ENCODE measurements at regions not wholly inside any gene's neighbourhood (a gene's known extent, or its start where the extent isn't known, plus 50 kb on each side); places are given as distances from the start of the nearest gene placed in this dataset.

DNA sequence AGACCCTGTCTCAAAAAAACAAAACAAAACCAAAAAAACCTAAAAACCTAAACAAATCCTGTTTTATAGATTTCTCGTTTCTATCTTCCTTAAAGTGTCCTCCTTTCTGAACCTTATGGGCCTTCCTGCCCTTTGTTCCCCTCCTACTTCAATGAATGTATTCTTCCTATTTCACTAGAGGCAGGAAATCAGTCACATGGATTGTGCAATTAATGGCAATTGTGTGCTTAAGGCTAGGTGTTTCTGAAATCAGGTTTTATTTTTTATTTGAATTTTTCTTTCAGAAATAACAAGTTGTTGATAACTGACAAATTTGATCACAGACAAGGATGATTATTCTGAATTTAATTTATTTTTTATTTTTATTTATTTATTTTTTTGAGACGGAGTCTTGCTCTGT is 220.6 kb upstream of the SEMA6A start:
- Histone ChIP-seq H3K9ac (ENCODE audit: control insufficient read depth, extremely low read depth, insufficient read depth, low read length) (no peak overlapping the region), H3K9me1 (ENCODE audit: control insufficient read depth, extremely low read depth, insufficient read depth, low read length) (no peaks in the 10 kb centered on the region), H3K27me3 (ENCODE audit: control insufficient read depth, extremely low read depth, insufficient read depth, low read length) (no peaks in the 10 kb centered on the region), H3K9me3 (ENCODE audit: control insufficient read depth, low read depth, low read length) (no peaks in the 10 kb centered on the region), H3K4me3 (ENCODE audit: control insufficient read depth in 2 of 3, extremely low read depth in 1 of 3, insufficient read depth in 2 of 3, low read depth in 1 of 3, low read length in 3 of 3) (no peak overlapping the region), H2AFZ (ENCODE audit: control insufficient read depth, low read length) (no peak overlapping the region), H4K20me1 (ENCODE audit: control insufficient read depth, extremely low read depth, insufficient read depth, low read length) (no peaks in the 10 kb centered on the region), H3K79me2 (ENCODE audit: control insufficient read depth, insufficient read depth, low read length) (no peaks in the 10 kb centered on the region), H3K36me3 (ENCODE audit: control insufficient read depth in 2 of 2, extremely low read depth in 1 of 2, insufficient read depth in 2 of 2, low read length in 2 of 2) (no peaks in the 10 kb centered on the region), H3K27ac (ENCODE audit: control insufficient read depth, insufficient read depth, low read length) (no peak overlapping the region), H3K4me1 (ENCODE audit: control insufficient read depth, extremely low read depth, insufficient read depth, low read length) (no peaks in the 10 kb centered on the region), H3K4me2 (ENCODE audit: control insufficient read depth, extremely low read depth, insufficient read depth, low read depth, low read length) (no peak overlapping the region)
- DNase-seq (ENCODE audit: low read depth, low spot score) (no peak), FAIRE-seq (no peak)
- TF ChIP-seq EZH2 (IDR thresholded peaks at IDR 0.05; ENCODE audit: low read length) (no peak), CTCF (optimal IDR thresholded peaks at IDR 0.05 in 1 of 3, IDR thresholded peaks at IDR 0.05 in 1 of 3, conservative IDR thresholded peaks at IDR 0.05 in 1 of 3; ENCODE audit: extremely low read depth in 1 of 3, insufficient read depth in 2 of 3, low read length in 3 of 3) (no peak)
- dilution Hi-C loops (cut with MboI; ENCODE audit: extremely low pct_ligation_motif_present, low sequenced_read_pairs) = no loop called here

DNA sequence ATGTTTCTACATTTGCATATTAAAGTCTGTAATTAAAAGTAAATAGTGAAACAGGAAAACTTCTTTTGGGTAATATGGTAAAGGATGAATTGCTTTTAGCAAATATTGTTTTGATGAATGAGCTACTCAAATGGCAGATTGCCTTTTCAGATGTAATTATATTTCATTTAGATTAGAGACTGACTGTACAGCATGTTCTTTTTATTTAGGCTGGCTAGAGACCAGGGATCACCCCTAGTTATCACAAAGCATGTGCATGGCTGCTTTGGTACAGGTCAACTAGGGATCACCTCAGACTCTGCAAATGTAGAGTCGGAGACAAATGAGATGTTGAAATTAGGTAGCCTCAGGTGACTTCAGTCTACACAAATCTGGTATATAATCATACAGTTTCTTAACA is 214.9 kb upstream of the SEMA6A start:
- H3K4me3 ChIP-seq (ENCODE audit: control insufficient read depth in 2 of 3, extremely low read depth in 1 of 3, insufficient read depth in 2 of 3, low read depth in 1 of 3, low read length in 3 of 3) = no peak overlapping the region
- no peaks in the 10 kb centered on the region for H3K9me1 ChIP-seq (ENCODE audit: control insufficient read depth, extremely low read depth, insufficient read depth, low read length)
- H3K79me2 ChIP-seq (ENCODE audit: control insufficient read depth, insufficient read depth, low read length) = no peaks in the 10 kb centered on the region
- no peaks in the 10 kb centered on the region for H3K36me3 ChIP-seq (ENCODE audit: control insufficient read depth in 2 of 2, extremely low read depth in 1 of 2, insufficient read depth in 2 of 2, low read length in 2 of 2)
- DNase-seq (ENCODE audit: low read depth, low spot score) = no peak
- H3K4me2 ChIP-seq (ENCODE audit: control insufficient read depth, extremely low read depth, insufficient read depth, low read depth, low read length) = no peak overlapping the region
- dilution Hi-C loops (cut with MboI; ENCODE audit: extremely low pct_ligation_motif_present, low sequenced_read_pairs) = no loop called here
- no peak overlapping the region for H3K27ac ChIP-seq (ENCODE audit: control insufficient read depth, insufficient read depth, low read length)
- TF ChIP-seq EZH2 (IDR thresholded peaks at IDR 0.05; ENCODE audit: low read length) (no peak), CTCF (optimal IDR thresholded peaks at IDR 0.05 in 1 of 3, IDR thresholded peaks at IDR 0.05 in 1 of 3, conservative IDR thresholded peaks at IDR 0.05 in 1 of 3; ENCODE audit: extremely low read depth in 1 of 3, insufficient read depth in 2 of 3, low read length in 3 of 3) (no peak)
- H3K9me3 ChIP-seq (ENCODE audit: control insufficient read depth, low read depth, low read length) = no peaks in the 10 kb centered on the region
- H3K9ac ChIP-seq (ENCODE audit: control insufficient read depth, extremely low read depth, insufficient read depth, low read length) = no peak overlapping the region
- H3K4me1 ChIP-seq (ENCODE audit: control insufficient read depth, extremely low read depth, insufficient read depth, low read length) = no peaks in the 10 kb centered on the region
- H4K20me1 ChIP-seq (ENCODE audit: control insufficient read depth, extremely low read depth, insufficient read depth, low read length) = no peaks in the 10 kb centered on the region
- FAIRE-seq = no peak
- no peak overlapping the region for H2AFZ ChIP-seq (ENCODE audit: control insufficient read depth, low read length)
- H3K27me3 ChIP-seq (ENCODE audit: control insufficient read depth, extremely low read depth, insufficient read depth, low read length) = no peaks in the 10 kb centered on the region

Data from keratinocyte (primary cell).